WTC11 (cell line): ENCODE measurements at regions not wholly inside any gene's neighbourhood (a gene's known extent, or its start where the extent isn't known, plus 50 kb on each side); places are given as distances from the start of the nearest gene placed in this dataset.

Experiments
- ATAC-seq: fragments of 200-7000 bp; cut with Tn5 transposase; 2 replicates; pipeline ENCODE4 v1.10.0; 2021; ENCODE audit warnings: mild to moderate bottlenecking, moderate library complexity
- CTCF ChIA-PET: fragments of 300-600 bp; sonication (Branson Sonifier 250); formaldehyde crosslinking; loops from one replicate; lab custom pipeline; 2021; ENCODE audit warnings: antibody characterized with exemption; lab: Charles Lee
- POLR2A ChIA-PET: fragments of 350-600 bp; sonication (Branson Sonifier 250); formaldehyde crosslinking; loops from one replicate; lab custom pipeline; 2021; ENCODE audit warnings: antibody characterized with exemption; lab: Charles Lee
- DNase-seq: peaks from one replicate; pipeline ENCODE4 v3.0.0; 2021; ENCODE audit warnings: low spot score
- H3K27ac Mint-ChIP-seq: 2 replicates; pipeline ENCODE4 v1.8.0; 2021; ENCODE audit warnings: mixed read lengths
- H3K27me3 Mint-ChIP-seq: 2 replicates; pipeline ENCODE4 v1.8.0; 2021; ENCODE audit warnings: low read depth, mild to moderate bottlenecking, moderate library complexity, mixed read lengths
- H3K36me3 Mint-ChIP-seq: 2 replicates; pipeline ENCODE4 v1.8.0; 2021; ENCODE audit warnings: mixed read lengths
- H3K4me1 Mint-ChIP-seq: 2 replicates; pipeline ENCODE4 v1.8.0; 2022; ENCODE audit warnings: mixed read lengths
- H3K4me3 Mint-ChIP-seq: 2 replicates; pipeline ENCODE4 v1.8.0; 2021; ENCODE audit warnings: mild to moderate bottlenecking, moderate library complexity, mixed read lengths
- H3K9me3 Mint-ChIP-seq: 2 replicates; pipeline ENCODE4 v1.8.0; 2021; ENCODE audit warnings: mixed read lengths
- ARID4B ChIP-seq: sonication (generic); formaldehyde crosslinking; IDR thresholded peaks from 2 replicates; pipeline ENCODE4 v1.8.0; 2023; ENCODE audit warnings: missing genetic modification reagents, mild to moderate bottlenecking, borderline replicate concordance
- CREB1 ChIP-seq: sonication (generic); formaldehyde crosslinking; IDR thresholded peaks from 2 replicates; pipeline ENCODE4 v1.8.0; 2023; ENCODE audit warnings: mild to moderate bottlenecking, missing genetic modification reagents
- CREM ChIP-seq: sonication (generic); formaldehyde crosslinking; IDR thresholded peaks from 2 replicates; pipeline ENCODE4 v1.8.1; 2022; ENCODE audit warnings: mild to moderate bottlenecking, missing genetic modification reagents, moderate library complexity
- E2F5 ChIP-seq: sonication (generic); formaldehyde crosslinking; IDR thresholded peaks from 2 replicates; pipeline ENCODE4 v1.8.1; 2022; ENCODE audit warnings: mild to moderate bottlenecking, moderate library complexity, missing genetic modification reagents
- ERG ChIP-seq: fragments of 250-450 bp; sonication (Bioruptor Pico); IDR thresholded peaks from 2 replicates; pipeline ENCODE4 v1.8.0; 2021; ENCODE audit warnings: mild to moderate bottlenecking
- STAT6 ChIP-seq: sonication (generic); formaldehyde crosslinking; conservative IDR thresholded peaks from 2 replicates; pipeline ENCODE4 v1.8.1; 2023; ENCODE audit warnings: mild to moderate bottlenecking, low read depth, missing genetic modification reagents, moderate library complexity
- TEAD4 ChIP-seq: sonication (generic); formaldehyde crosslinking; IDR thresholded peaks from 2 replicates; pipeline ENCODE4 v1.8.0; 2022; ENCODE audit warnings: mild to moderate bottlenecking, missing genetic modification reagents
- USF2 ChIP-seq: sonication (generic); formaldehyde crosslinking; IDR thresholded peaks from 2 replicates; pipeline ENCODE4 v1.8.1; 2023; ENCODE audit warnings: mild to moderate bottlenecking, missing genetic modification reagents, moderate library complexity
- ZMAT4 ChIP-seq: fragments of 250-450 bp; sonication (Bioruptor Pico); IDR thresholded peaks from 2 replicates; pipeline ENCODE4 v1.9.0; 2021; ENCODE audit warnings: mild to moderate bottlenecking
- ZNF219 ChIP-seq: sonication (generic); formaldehyde crosslinking; IDR thresholded peaks from 2 replicates; pipeline ENCODE4 v1.8.0; 2023; ENCODE audit warnings: missing genetic modification reagents, mild to moderate bottlenecking, borderline replicate concordance
- ZNF232 ChIP-seq: sonication (generic); formaldehyde crosslinking; IDR thresholded peaks from 2 replicates; pipeline ENCODE4 v1.8.0; 2022; ENCODE audit warnings: mild to moderate bottlenecking, missing genetic modification reagents

GRCh38 chr4:156495836-156496235 is 475.8 kb downstream of the PDGFC start (continued):
- no peak for TF ChIP-seq ARID4B (CRISPR knock-in tag)
- no peak for TF ChIP-seq CREB1 (CRISPR knock-in tag)
- no peak for TF ChIP-seq ZMAT4 (CRISPR knock-in tag)

- POLR2A ChIA-PET: no interaction called here
- CTCF ChIA-PET: no interaction called here
Observed at GRCh38 chr4:156495091-156495490, 476.5 kb downstream of the PDGFC start.

GRCh38 chr4:156493858-156494257 is 477.7 kb downstream of the PDGFC start:
- Mint-ChIP-seq H3K27ac (no peak overlapping the region), H3K27me3 (no peaks in the 10 kb centered on the region), H3K9me3 (peaks cover 20% of the 10 kb centered on the region), H3K4me1 (0 out of 2 replicates have a peak, but pooled peaks cover under 1% of the 10 kb centered on the region), H3K4me3 (no peak overlapping the region), H3K36me3 (no peaks in the 10 kb centered on the region)
- DNase-seq (no peak), ATAC-seq (no peak)
- ChIA-PET CTCF (no interaction called here), POLR2A (no interaction called here)
- TF ChIP-seq ARID4B (CRISPR knock-in tag) (no peak), ZMAT4 (CRISPR knock-in tag) (no peak), CREM (no peak), ERG (CRISPR knock-in tag) (no peak), ZNF232 (no peak), ZNF219 (CRISPR knock-in tag) (no peak)

More at GRCh38 chr4:156495091-156495490, 476.5 kb downstream of the PDGFC start:
- Mint-ChIP-seq H3K27ac (no peak overlapping the region), H3K4me3 (no peak overlapping the region), H3K9me3 (peaks cover 18% of the 10 kb centered on the region), H3K27me3 (no peaks in the 10 kb centered on the region), H3K36me3 (no peaks in the 10 kb centered on the region), H3K4me1 (peaks cover 10% of the 10 kb centered on the region)
- no peak for ATAC-seq
- no peak for DNase-seq
- no peak for TF ChIP-seq TEAD4 (CRISPR knock-in tag)
- TF ChIP-seq USF2 (CRISPR knock-in tag): no peak
- no peak for TF ChIP-seq STAT6
- no peak for TF ChIP-seq E2F5 (CRISPR knock-in tag)
